D721Med (cell line): ENCODE measurements at regions not wholly inside any gene's neighbourhood (a gene's known extent, or its start where the extent isn't known, plus 50 kb on each side); places are given as distances from the start of the nearest gene placed in this dataset.

Experiments
- DNase-seq: peaks from one replicate; pipeline ENCODE4 v3.0.0; 2011; ENCODE audit warnings: low spot score; ENCODE audit not compliant: insufficient read length
- FAIRE-seq: peaks from 2 replicates; lab custom pipeline; 2011; peaks lifted over from hg19 to GRCh38; lab: Jason Lieb, UNC
- CTCF ChIP-seq: IDR thresholded peaks from 2 replicates; pipeline ENCODE4 v1.5.1; 2012; ENCODE audit warnings: mild to moderate bottlenecking, control low read depth; ENCODE audit not compliant: insufficient read depth; ENCODE audit errors: missing control alignments

GRCh38 chr6:167494698-167495435, 170.0 kb downstream of the TTLL2 start:
- no peak for FAIRE-seq
- TF ChIP-seq CTCF = no peak

DNA sequence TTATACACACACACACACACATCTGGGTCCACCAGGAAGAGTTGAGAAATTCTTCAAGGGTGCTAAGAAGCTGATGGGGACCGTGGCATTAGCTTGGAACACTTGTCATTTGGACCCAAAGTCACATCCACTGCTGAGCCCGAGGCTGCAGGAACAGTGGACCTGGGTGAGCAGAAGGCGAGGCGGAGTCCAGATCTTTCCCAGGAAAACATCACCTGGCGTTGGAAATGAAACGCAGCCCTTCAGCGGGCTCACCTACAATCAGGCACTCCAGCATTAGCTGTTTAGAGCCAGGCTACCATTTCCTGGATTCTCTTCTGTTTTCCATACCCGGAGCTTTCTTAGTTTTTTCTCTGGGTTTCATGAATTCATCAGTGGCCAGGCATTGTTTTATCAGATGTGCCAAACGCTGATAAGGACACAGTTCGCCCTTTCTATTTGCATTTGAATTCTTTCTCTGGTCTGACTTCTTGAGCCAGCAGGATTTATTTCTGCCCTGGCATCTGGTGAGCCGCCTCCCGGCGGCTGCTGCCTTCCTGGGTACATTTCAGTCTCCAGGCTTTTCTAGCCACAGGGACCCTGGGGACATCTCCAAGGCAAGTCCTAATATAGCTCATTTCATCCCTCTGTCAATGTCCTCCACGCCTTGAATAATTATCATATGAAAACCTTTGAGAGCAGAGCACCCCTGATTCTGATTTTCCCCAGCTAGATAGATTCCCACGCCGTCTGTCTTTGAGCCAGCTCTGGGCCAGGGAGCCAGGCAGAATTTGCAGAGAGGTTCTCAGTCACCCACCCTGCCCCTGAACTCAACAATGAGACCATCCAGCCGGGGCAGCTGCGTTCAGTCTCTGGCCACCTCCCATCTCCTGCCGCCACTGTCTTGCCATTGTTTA, 170.9 kb downstream of the TTLL2 start:
- FAIRE-seq = no peak
- TF ChIP-seq CTCF = no peak
- no peak for DNase-seq

More at GRCh38 chr6:167494698-167495435, 170.0 kb downstream of the TTLL2 start:
- DNase-seq = no peak

DNA sequence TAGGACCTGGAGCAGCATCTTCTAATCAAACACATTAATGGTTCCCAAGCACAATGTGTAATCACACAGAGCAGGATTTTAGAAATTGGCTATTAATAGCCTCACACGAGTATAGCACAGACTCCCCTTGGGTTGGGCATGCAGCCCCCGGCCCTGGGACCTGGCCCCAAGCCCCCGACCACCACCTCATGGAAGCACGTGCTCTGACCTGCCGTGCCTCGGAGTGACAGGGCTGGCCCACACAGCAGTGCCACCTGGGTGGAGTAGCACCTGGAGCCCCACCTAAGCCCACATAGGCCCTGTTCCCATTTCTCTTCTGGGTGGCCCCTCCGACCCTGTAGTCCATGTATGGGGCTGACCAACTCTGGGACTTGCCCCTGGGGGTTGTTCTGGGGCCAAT, 171.8 kb downstream of the TTLL2 start:
- FAIRE-seq = no peak
- no peak for TF ChIP-seq CTCF
- no peak for DNase-seq

DNA sequence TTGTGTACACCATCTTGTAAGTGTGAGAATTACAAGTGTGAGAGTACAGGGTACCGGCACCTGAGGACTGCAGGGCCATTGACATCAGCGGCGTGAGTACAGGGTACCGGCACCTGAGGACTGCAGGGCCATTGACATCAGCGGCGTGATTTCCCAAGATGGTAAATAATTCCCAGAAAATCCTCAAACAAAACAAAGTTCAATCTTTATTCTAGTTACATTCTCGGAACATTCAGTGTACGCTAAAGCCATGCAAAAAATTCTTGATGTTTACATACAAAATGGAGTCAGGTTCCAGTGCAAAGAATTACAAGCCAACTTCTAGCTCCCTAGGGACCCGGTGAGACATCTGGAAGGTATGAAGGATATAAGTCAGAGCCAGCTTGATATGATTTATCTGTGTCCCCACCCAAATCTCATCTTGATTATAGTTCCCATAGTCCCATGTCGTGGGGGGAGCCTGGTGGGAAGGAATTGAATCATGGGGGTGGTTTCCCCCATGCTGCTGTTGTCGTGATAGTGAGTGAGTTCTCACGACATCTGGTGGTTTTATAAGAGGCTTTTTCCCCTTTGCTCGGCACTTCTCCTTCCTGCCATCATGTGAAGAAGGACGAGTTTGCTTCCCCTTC, 172.7 kb downstream of the TTLL2 start:
- FAIRE-seq (no peak), DNase-seq (no peak)
- no peak for TF ChIP-seq CTCF

DNA sequence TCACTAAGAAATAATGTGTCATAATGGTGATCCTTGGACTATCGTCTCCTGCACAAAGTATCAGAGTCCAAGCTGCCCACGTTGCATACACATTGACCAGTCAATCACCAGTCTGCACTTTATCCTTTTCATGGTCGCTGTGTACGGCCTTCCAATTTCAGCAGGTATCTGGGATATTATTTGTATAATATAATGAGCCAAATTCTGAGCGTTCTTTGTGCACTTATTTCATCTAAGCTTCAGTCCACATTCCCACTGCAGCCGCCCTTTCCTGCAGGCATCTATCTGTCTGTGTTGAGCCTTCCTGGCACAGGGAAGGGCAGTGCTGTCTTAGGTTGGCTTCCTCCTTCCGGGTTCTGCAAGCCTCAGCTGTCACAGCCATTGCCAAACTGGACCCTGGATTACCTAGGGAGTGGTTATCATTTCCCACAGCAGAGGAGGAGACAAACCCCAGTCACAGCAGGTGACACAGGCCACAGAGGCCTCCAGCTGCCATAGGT, 174.3 kb downstream of the TTLL2 start:
- no peak for FAIRE-seq
- no peak for TF ChIP-seq CTCF

DNA sequence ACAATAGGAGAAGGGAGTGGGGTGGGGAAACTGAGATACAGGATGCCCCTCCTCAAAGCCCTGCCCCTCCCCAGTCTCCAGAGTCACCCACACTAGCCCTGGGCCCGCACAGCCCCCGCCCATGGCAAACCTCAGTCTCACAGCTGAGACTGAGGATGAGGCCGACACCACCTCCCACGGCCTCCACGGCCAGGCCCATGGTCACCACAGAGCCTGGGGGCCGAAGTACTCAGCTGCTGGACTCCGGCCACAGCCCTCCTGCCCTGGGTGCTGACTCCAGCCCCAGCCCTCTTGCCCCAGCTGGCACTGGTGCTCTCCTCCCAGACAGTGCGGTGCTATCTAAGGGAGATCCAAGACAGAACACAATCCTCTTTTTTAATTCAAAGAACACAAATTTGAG, 176.1 kb downstream of the TTLL2 start:
- no peak for DNase-seq
- no peak for TF ChIP-seq CTCF
- no peak for FAIRE-seq

More for the DNA sequence above, 174.3 kb downstream of the TTLL2 start:
- no peak for DNase-seq
